Glomerular endothelial cell (primary cell): ENCODE measurements at regions not wholly inside any gene's neighbourhood (a gene's known extent, or its start where the extent isn't known, plus 50 kb on each side); places are given as distances from the start of the nearest gene placed in this dataset.

Source experiments
- DNase-seq: peaks from one replicate; pipeline ENCODE4 v3.0.0-alpha.2; 2011; ENCODE audit warnings: low read depth, low spot score; ENCODE audit errors: extremely low read depth

DNA sequence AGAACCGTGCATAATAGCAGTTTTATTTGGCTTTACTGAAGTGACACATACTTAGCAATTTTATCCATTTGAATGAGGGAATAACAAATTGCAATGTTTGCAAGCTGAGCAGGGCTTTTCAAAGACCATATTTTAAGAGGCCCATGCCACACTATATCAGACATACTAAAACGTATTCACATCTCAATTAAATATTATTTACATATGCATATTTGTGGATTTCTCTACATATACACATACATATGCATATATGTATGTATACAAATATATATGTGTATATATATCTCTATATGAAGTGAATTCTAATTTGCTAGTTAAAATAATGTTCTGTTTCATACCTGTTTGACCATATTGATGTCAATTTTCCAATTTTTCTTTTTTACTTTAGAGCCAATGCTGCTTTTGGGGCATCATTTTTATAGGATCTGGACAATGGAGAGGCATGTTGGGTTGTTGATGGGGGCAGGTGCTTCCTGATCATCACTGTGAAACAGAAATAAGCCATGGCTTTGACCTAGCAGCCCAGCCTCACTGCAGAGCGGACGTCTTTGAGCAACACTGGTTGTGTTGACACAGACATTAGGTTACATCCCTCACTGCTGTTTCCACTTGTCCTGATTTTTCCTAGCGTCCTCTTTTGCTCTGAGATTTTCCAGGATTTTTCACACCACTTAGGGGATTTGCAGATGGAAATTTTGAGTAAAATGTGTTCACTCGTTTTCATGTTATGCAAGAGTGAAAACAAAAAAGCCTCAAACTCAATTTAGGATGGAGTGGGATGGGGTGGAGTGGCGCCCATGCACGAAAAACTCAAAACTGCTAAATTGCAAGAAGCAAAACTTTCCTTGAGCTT, 56.9 kb downstream of the RDH14 start:
- DNase-seq = no peak

GRCh38 chr2:18502142-18502541, 58.3 kb downstream of the RDH14 start:
- no peak for DNase-seq

DNA sequence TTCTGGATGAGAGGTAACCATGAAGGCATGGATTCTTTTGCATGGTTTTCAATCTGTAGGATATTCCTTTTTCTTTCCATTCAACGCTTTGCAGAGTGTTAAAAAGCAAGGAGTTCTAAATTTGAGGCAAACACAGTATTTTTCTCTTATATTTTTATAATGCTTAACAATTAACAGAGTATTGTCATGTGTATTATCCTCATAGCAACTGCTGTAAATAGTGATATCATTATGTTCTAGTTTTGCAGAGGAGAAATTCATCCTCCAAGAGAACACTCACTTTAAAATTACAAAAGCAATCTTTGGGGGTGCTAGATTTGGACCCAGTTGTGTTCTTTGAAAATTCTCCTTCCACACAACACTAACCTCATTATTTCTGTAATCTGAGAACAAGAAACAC, 58.7 kb downstream of the RDH14 start:
- DNase-seq = no peak

DNA sequence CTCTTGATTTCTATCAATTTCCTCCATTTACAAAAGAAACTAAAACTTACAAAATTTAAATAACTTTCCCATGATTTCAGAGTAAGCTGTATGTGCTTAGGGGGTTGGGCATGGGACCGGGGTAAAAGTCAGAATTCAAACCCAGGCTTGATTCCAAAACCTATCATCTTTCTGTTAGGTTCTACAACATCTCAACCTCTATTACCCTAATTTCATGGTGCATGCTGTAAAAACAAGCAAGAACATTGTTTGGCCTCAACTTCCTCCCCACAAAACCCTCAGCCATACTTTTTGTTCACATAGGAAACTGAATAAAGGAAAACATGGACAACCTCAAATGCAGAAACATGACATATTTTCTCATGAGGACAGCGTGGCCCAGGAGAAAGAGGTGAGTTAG, 59.3 kb downstream of the RDH14 start:
- DNase-seq = no peak

GRCh38 chr2:18500333-18500732, 60.1 kb downstream of the RDH14 start:
- no peak for DNase-seq

DNA sequence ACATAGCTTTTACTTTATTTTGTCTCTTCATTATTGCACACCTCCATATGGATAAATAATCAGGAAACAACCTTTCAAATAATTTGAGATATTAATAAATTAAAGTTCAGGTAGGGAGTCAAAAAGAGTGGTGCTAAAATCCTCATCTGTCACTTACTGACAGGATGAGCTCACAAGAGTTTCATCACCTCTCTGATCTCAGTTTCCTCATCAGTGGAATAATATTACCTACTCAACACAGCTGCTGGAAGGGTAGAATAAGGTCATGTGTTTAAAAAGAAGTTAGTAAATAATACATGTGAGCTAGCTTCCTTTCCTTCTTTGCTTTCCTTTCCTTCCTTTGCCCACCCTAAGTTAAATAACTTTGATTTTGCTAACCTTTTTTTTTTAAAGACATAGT, 61.9 kb downstream of the RDH14 start:
- no peak for DNase-seq

DNA sequence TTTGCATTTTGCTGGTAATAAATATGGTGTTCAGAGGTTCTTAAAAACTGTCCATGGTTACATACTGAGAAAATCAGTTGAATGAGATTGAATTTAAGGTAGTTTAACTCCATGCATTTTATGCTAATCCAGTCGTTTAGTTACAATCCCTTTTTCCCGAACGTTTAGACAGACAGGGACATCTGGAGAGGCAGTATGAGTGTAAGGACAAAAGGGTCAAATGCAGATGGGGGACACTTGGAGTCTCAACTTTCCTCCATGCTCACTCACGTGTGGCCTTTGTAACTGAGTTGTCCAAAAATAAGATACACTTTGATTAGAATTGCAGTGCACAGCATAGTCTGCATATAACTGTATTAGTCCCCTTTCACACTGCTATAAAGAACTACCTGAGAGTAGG, 63.9 kb downstream of the RDH14 start:
- no peak for DNase-seq

GRCh38 chr2:18495058-18495457, 65.4 kb downstream of the RDH14 start:
- no peak for DNase-seq

DNA sequence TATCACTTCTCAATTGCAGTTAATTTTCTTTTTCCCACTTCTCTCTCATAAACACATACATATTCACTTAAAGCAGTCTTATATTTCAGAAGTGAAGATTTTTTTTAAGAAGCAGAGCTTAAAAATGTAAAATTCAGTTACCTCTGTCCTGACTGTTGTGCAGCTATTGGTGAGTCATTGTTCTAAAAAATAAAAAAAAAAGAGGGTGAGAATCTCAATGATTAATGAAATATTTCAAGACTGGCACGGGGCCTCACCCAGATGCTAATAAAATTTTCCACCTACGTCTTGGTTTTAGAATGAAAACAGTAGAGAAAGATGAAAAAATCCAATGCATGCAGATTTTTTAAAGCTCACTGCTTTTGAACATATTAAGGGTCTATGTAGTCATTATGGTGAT, 67.7 kb downstream of the RDH14 start:
- DNase-seq = no peak

GRCh38 chr2:18491577-18491976, 68.9 kb downstream of the RDH14 start:
- no peak for DNase-seq

- no peak for DNase-seq
Measured at GRCh38 chr2:18490901-18491300, 69.6 kb downstream of the RDH14 start.

DNA sequence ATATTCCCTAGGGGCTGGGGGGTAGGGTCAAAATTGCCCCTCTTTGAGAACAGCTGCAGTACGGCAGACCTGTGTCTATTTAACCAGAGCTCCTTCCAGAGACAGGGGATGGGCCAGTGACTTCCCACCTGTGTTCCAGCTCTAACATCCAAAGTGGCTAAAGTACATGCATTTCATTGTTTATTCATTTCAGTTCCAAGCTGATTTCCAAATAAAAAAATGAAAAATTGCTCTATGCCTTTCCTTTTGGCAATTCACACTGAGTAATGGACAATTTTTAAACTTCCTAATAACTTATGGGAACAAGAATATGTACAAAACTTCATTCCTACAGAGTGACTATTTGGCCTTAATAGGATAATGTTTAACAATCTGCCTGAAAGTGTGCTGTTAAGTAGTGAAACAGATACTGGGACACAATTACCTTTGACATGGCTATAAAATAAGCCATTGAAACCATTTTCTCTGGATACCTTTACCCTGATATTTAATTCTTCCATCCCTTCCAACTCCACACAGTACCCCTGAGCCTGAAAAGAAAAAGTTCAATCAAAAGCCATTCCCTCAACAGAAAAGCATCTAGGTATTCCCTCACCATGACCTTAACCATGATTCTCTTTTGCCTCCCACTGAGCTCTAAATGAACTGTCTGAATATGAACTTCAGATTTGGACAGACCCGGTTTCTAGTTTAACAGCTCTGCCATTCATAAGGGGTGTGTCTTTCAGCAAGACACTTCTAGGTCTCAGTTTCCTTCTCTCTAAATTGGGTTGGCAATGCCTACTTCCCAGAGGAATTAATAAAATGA, 73.1 kb downstream of the RDH14 start:
- DNase-seq = no peak

GRCh38 chr2:18484625-18485024, 75.8 kb downstream of the RDH14 start:
- no peak for DNase-seq

GRCh38 chr2:18483896-18484295, 76.6 kb downstream of the RDH14 start:
- DNase-seq = no peak

DNA sequence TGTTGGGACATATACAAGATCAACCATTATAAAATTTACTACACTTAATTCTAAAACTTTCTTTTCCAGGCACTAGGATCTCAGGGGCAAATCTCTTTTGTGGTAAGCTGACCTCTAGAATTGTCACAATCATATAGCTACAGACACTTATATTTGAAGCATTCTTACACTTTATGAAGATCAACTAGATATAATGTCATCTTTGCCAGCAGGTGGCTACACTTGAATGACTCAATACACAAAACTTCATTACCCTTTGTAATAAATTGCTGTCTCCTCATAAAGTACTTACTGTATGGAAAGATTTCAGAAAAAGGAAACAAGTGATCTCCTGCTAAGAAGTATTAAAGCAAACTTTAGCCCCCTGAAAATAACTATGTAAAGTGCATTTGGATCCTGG, 77.8 kb downstream of the RDH14 start:
- no peak for DNase-seq

DNA sequence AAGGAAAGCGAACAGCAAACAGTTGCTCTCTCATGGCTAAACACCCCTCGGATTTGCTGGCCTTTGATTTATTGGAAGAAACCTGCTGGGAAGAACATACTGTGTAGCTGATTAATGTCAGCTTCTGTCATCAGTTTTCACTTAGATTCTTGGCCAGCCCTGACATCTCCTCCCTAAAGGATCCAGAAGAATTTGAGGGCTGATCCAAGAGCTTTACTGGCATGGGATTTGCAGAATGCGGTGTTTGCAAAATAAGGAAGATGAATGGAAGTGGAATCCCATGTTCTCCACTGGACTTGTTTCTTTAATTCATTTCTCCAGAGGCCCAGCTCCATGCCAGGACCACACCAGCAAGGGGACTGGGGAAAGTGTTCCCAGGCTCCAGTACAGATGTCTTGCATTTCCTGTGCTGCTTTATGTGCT, 80.5 kb downstream of the RDH14 start:
- DNase-seq = no peak

DNA sequence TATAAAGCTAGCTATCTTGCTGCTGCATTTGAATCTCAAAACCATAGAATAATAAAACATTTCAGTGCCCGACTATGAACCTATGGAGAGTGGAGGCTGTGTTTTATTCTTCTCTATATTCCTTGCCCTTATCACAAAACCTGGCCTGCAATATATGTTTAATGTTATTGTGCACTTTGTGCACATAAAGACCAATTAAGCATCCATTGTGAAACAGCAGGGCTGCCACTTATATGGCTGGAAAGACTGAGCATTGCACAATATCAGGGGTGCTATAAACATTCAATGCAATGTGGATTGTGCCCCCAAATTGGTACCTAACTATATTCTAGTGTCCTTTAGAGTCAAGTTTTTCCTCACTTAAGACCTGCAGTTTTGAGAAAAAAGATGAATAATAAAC, 83.2 kb downstream of the RDH14 start:
- no peak for DNase-seq

DNA sequence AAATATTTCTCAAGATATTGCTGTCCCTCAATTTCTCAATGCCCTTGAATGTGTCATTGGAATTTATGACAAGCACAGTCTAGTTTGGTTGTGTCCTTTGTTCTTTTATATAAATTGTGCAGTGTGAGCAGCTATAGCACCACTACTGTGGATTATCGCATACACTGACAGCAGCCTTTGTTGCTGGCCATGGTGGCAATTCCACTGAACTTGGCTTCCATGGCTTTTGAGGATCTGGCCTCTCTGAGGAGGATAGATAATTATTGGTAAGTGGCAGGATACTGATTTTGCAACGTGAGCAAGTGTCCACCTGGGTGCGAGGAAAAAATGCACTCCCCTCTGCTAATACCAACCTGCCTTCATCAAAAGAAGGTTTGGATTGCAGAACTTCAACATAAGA, 84.0 kb downstream of the RDH14 start:
- DNase-seq = no peak

DNA sequence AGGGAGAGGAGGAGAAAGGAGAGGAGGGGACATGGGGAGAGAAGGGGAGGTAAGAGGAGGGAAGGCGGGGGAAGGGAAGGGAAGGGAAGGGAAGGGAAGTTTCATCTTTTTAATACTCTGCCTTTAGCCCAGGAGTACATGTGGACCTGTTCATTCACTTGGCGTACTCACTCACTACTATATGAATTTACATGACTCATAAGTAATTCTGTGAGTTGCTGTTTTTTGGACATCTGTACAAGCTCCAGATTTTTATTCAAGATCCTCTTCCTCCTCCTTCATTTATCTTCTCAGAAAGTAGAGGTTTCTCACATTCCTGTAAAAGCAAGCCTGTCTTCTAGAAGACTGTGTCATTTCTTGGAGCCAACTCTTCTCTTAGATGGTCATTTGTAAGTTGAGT, 84.6 kb downstream of the RDH14 start:
- no peak for DNase-seq

GRCh38 chr2:18474700-18475099, 85.8 kb downstream of the RDH14 start:
- DNase-seq = no peak

GRCh38 chr2:18473241-18474181, 86.9 kb downstream of the RDH14 start:
- DNase-seq = no peak
